ENCODE measurements at regions not wholly inside any gene's neighbourhood (a gene's known extent, or its start where the extent isn't known, plus 50 kb on each side); places are given as distances from the start of the nearest gene placed in this dataset.

DNA sequence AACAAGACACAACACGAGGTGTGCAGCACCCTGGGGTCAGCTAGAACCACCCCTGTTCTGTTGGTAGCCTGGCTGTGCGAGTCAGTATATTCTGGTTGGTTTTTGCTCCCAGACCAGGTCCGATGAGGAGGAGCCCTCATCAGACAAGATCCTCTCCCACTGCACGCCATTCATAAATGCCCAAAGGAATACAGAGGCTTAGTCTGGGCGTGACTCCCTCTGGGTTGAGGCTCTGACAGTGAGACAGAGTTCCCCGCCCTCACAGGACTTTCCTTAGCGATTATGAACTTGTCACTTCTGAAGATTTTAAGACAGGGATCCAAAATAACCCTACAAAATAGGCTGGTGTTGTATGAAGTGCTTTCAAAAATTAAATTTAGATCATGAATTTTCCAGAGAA, 85.5 kb upstream of the MC2R start:
- H3K27me3 ChIP-seq (ENCODE audit: insufficient read depth, low read length, poor library complexity), result no peaks in the 10 kb centered on the region
- no peak overlapping the region for H2AFZ ChIP-seq (ENCODE audit: low read depth, low read length)
- TF ChIP-seq EZH2 (IDR thresholded peaks at IDR 0.05; ENCODE audit: borderline replicate concordance, low read depth, low read length, severe bottlenecking), result no peak
- TF ChIP-seq, protein P1, sequence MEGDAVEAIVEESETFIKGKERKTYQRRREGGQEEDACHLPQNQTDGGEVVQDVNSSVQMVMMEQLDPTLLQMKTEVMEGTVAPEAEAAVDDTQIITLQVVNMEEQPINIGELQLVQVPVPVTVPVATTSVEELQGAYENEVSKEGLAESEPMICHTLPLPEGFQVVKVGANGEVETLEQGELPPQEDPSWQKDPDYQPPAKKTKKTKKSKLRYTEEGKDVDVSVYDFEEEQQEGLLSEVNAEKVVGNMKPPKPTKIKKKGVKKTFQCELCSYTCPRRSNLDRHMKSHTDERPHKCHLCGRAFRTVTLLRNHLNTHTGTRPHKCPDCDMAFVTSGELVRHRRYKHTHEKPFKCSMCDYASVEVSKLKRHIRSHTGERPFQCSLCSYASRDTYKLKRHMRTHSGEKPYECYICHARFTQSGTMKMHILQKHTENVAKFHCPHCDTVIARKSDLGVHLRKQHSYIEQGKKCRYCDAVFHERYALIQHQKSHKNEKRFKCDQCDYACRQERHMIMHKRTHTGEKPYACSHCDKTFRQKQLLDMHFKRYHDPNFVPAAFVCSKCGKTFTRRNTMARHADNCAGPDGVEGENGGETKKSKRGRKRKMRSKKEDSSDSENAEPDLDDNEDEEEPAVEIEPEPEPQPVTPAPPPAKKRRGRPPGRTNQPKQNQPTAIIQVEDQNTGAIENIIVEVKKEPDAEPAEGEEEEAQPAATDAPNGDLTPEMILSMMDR (IDR thresholded peaks at IDR 0.05; ENCODE audit: borderline replicate concordance, extremely low read depth, low read length, poor library complexity, severe bottlenecking), result no peak
- H3K9ac ChIP-seq (ENCODE audit: low read depth, low read length), result no peak overlapping the region
- no peaks in the 10 kb centered on the region for H4K20me1 ChIP-seq (ENCODE audit: insufficient read depth, low read length)
- no peaks in the 10 kb centered on the region for H3K9me3 ChIP-seq (ENCODE audit: insufficient read depth, low read length, severe bottlenecking)
- H3K79me2 ChIP-seq (ENCODE audit: insufficient read depth, low read length), result no peaks in the 10 kb centered on the region
- H3K27ac ChIP-seq (ENCODE audit: low read length), result no peak overlapping the region
- no peaks in the 10 kb centered on the region for H3K4me1 ChIP-seq (ENCODE audit: insufficient read depth, low read length)
- no peaks in the 10 kb centered on the region for H3K36me3 ChIP-seq (ENCODE audit: insufficient read depth, low read length)
- no peak overlapping the region for H3K4me3 ChIP-seq (ENCODE audit: low read depth in 1 of 2, low read length in 2 of 2)
- no peak for DNase-seq
- no peak overlapping the region for H3K4me2 ChIP-seq (ENCODE audit: insufficient read depth, low read length)
- ATAC-seq (ENCODE audit: insufficient read depth, low read depth), result no peak

DNA sequence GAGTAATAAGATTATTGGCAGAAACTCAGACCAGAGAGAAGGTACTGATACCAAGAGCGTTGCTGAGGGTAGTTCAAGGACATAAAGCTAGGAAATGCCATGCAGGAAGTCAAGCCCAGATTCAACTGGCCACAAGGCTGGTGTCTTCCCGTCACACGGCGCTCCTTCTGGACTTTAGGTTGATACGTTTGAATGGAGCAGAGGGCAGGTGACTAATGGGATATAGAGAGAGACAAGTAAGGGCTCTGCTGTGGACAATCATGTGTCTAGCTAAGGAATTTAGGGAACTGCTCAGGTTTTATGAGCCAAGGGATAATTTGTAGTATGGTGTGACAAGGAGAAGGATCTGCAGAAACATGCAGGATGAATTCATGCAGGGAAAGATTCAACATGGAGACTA, 83.9 kb upstream of the MC2R start:
- H3K4me3 ChIP-seq (ENCODE audit: low read depth in 1 of 2, low read length in 2 of 2), result no peak overlapping the region
- H3K4me1 ChIP-seq (ENCODE audit: insufficient read depth, low read length), result no peaks in the 10 kb centered on the region
- no peaks in the 10 kb centered on the region for H3K9me3 ChIP-seq (ENCODE audit: insufficient read depth, low read length, severe bottlenecking)
- H3K27ac ChIP-seq (ENCODE audit: low read length), result no peak overlapping the region
- DNase-seq (no peak), ATAC-seq (ENCODE audit: insufficient read depth, low read depth) (no peak)
- no peak overlapping the region for H3K4me2 ChIP-seq (ENCODE audit: insufficient read depth, low read length)
- no peak overlapping the region for H2AFZ ChIP-seq (ENCODE audit: low read depth, low read length)
- no peak overlapping the region for H3K9ac ChIP-seq (ENCODE audit: low read depth, low read length)
- TF ChIP-seq EZH2 (IDR thresholded peaks at IDR 0.05; ENCODE audit: borderline replicate concordance, low read depth, low read length, severe bottlenecking), result no peak
- TF ChIP-seq, protein P1 (IDR thresholded peaks at IDR 0.05; ENCODE audit: borderline replicate concordance, extremely low read depth, low read length, poor library complexity, severe bottlenecking), result no peak
- H3K27me3 ChIP-seq (ENCODE audit: insufficient read depth, low read length, poor library complexity), result no peaks in the 10 kb centered on the region
- H3K79me2 ChIP-seq (ENCODE audit: insufficient read depth, low read length), result no peaks in the 10 kb centered on the region
- H4K20me1 ChIP-seq (ENCODE audit: insufficient read depth, low read length), result no peaks in the 10 kb centered on the region
- no peaks in the 10 kb centered on the region for H3K36me3 ChIP-seq (ENCODE audit: insufficient read depth, low read length)

DNA sequence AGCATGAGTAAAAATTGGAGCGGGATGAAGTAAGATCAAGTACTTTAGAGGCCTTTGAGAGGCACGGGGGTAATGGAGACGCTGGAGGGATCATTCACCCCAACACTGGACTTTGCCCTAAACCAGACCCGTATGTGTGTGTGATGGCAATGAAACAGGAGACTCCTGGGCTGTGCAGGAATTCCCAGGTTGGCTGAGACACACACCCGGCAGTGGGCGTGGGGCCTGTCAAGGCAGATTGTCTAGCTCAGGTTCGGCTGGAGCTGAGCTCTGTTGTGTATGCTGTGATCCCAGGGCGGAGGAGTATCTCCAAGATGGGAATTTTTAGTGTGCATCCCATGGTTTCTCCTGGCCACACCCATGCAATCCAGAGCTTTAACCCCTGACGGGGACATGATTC, 83.2 kb upstream of the MC2R start:
- DNase-seq, result no peak
- no peaks in the 10 kb centered on the region for H4K20me1 ChIP-seq (ENCODE audit: insufficient read depth, low read length)
- H3K79me2 ChIP-seq (ENCODE audit: insufficient read depth, low read length), result no peaks in the 10 kb centered on the region
- H3K4me1 ChIP-seq (ENCODE audit: insufficient read depth, low read length), result no peaks in the 10 kb centered on the region
- H3K27ac ChIP-seq (ENCODE audit: low read length), result no peak overlapping the region
- no peak overlapping the region for H3K9ac ChIP-seq (ENCODE audit: low read depth, low read length)
- no peak for TF ChIP-seq EZH2 (IDR thresholded peaks at IDR 0.05; ENCODE audit: borderline replicate concordance, low read depth, low read length, severe bottlenecking)
- H3K4me2 ChIP-seq (ENCODE audit: insufficient read depth, low read length), result no peak overlapping the region
- no peak for ATAC-seq (ENCODE audit: insufficient read depth, low read depth)
- no peaks in the 10 kb centered on the region for H3K9me3 ChIP-seq (ENCODE audit: insufficient read depth, low read length, severe bottlenecking)
- H3K4me3 ChIP-seq (ENCODE audit: low read depth in 1 of 2, low read length in 2 of 2), result no peak overlapping the region
- no peaks in the 10 kb centered on the region for H3K27me3 ChIP-seq (ENCODE audit: insufficient read depth, low read length, poor library complexity)
- H3K36me3 ChIP-seq (ENCODE audit: insufficient read depth, low read length), result no peaks in the 10 kb centered on the region
- H2AFZ ChIP-seq (ENCODE audit: low read depth, low read length), result no peak overlapping the region

DNA sequence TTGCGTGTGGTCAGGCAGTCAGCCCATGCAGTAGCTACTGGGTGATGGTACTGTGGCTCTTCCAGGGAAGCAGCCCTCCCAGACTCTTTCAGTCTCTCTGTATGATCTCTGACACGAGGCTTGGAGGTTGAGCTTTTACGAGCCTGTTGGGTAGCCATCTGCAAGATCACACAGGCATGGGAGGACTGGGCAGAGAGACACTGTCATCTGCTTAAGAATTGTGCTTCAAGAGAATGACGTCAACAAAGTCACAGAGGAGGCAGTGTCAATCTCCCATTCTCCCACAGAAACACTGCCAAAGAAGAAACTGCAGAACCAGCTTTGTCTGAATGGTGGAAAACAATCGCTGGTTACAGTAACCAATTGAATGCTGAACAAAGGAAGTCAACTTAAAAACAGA, 78.4 kb upstream of the MC2R start:
- Histone ChIP-seq H3K27ac (ENCODE audit: low read length) (no peak overlapping the region), H3K4me1 (ENCODE audit: insufficient read depth, low read length) (no peaks in the 10 kb centered on the region), H3K36me3 (ENCODE audit: insufficient read depth, low read length) (no peaks in the 10 kb centered on the region), H3K4me2 (ENCODE audit: insufficient read depth, low read length) (no peak overlapping the region), H2AFZ (ENCODE audit: low read depth, low read length) (no peak overlapping the region), H3K9me3 (ENCODE audit: insufficient read depth, low read length, severe bottlenecking) (no peaks in the 10 kb centered on the region), H3K4me3 (ENCODE audit: low read depth in 1 of 2, low read length in 2 of 2) (no peak overlapping the region), H3K9ac (ENCODE audit: low read depth, low read length) (no peak overlapping the region), H4K20me1 (ENCODE audit: insufficient read depth, low read length) (no peaks in the 10 kb centered on the region), H3K79me2 (ENCODE audit: insufficient read depth, low read length) (no peaks in the 10 kb centered on the region), H3K27me3 (ENCODE audit: insufficient read depth, low read length, poor library complexity) (no peaks in the 10 kb centered on the region)
- DNase-seq (no peak), ATAC-seq (ENCODE audit: insufficient read depth, low read depth) (no peak)
- no peak for TF ChIP-seq EZH2 (IDR thresholded peaks at IDR 0.05; ENCODE audit: borderline replicate concordance, low read depth, low read length, severe bottlenecking)
- TF ChIP-seq, protein P1 (IDR thresholded peaks at IDR 0.05; ENCODE audit: borderline replicate concordance, extremely low read depth, low read length, poor library complexity, severe bottlenecking), result no peak

All from DND-41 (cell line).